ENCODE measurements at regions not wholly inside any gene's neighbourhood (a gene's known extent, or its start where the extent isn't known, plus 50 kb on each side); places are given as distances from the start of the nearest gene placed in this dataset.

- peaks cover 2% of the 10 kb centered on the region for H3K9me3 ChIP-seq
- no peaks in the 10 kb centered on the region for H3K36me3 ChIP-seq (ENCODE audit: control insufficient read depth in 2 of 2, extremely low read depth in 1 of 2, insufficient read depth in 1 of 2, low read length in 1 of 2)
- H3K4me1 ChIP-seq (ENCODE audit: control insufficient read depth in 1 of 2, extremely low read depth in 1 of 2, insufficient read depth in 2 of 2, low read length in 2 of 2), result no peaks in the 10 kb centered on the region
- H3K27me3 Mint-ChIP-seq, result peaks cover 0 to 16% of the 10 kb centered on the region in 2 donors
- H3K27ac ChIP-seq (ENCODE audit: low read length), result no peak overlapping the region
- DNase-seq, result no peak
- no peaks in the 10 kb centered on the region for H3K36me3 Mint-ChIP-seq
- H3K4me3 Mint-ChIP-seq, result no peak overlapping the region
- no peak overlapping the region for H3K27ac Mint-ChIP-seq
- peaks cover 8 to 13% (median 9%) of the 10 kb centered on the region in 3 donors for H3K9me3 Mint-ChIP-seq
- H3K4me1 Mint-ChIP-seq, result no peaks in the 10 kb centered on the region
- ChIA-PET POLR2A (no interaction called here), CTCF (no interaction called here)
- H3K27me3 ChIP-seq (replicated peaks in 1 of 2; ENCODE audit: control insufficient read depth in 2 of 2, extremely low read depth in 1 of 2, insufficient read depth in 2 of 2, low read length in 1 of 2), result no peaks in the 10 kb centered on the region
- 76% methylated on average over 2 of the region's 3 CpGs for WGBS (ENCODE audit: insufficient coverage)
- no peak overlapping the region for H3K4me3 ChIP-seq (ENCODE audit: control insufficient read depth in 1 of 2, extremely low read depth in 1 of 2, low read length in 1 of 2)
- ATAC-seq (replicated peaks in 1 of 4), result no peak
These were observed 152.4 kb upstream of the SERPINE2 start for GRCh38 chr2:224191465-224191864.

GRCh38 chr2:224190936-224191270, 151.8 kb upstream of the SERPINE2 start:
- Histone ChIP-seq H3K9me3 (peaks cover 2% of the 10 kb centered on the region), H3K4me3 (ENCODE audit: control insufficient read depth in 1 of 2, extremely low read depth in 1 of 2, low read length in 1 of 2) (no peak overlapping the region), H3K27ac (ENCODE audit: low read length) (no peak overlapping the region), H3K36me3 (ENCODE audit: control insufficient read depth in 2 of 2, extremely low read depth in 1 of 2, insufficient read depth in 1 of 2, low read length in 1 of 2) (no peaks in the 10 kb centered on the region), H3K27me3 (replicated peaks in 1 of 2; ENCODE audit: control insufficient read depth in 2 of 2, extremely low read depth in 1 of 2, insufficient read depth in 2 of 2, low read length in 1 of 2) (no peaks in the 10 kb centered on the region), H3K4me1 (ENCODE audit: control insufficient read depth in 1 of 2, extremely low read depth in 1 of 2, insufficient read depth in 2 of 2, low read length in 2 of 2) (no peaks in the 10 kb centered on the region)
- Mint-ChIP-seq H3K4me3 (no peak overlapping the region), H3K27ac (no peak overlapping the region), H3K4me1 (no peaks in the 10 kb centered on the region), H3K27me3 (peaks cover 2 to 15% of the 10 kb centered on the region in 2 donors), H3K9me3 (peaks cover 8 to 13% (median 9%) of the 10 kb centered on the region in 3 donors), H3K36me3 (no peaks in the 10 kb centered on the region)
- DNase-seq (no peak), ATAC-seq (replicated peaks in 1 of 4) (no peak)
- 80% methylated on average over 1 of the region's 2 CpGs for WGBS (ENCODE audit: insufficient coverage)
- ChIA-PET CTCF (no interaction called here), POLR2A (no interaction called here)

GRCh38 chr2:224190234-224190935, 151.3 kb upstream of the SERPINE2 start:
- Histone ChIP-seq H3K27me3 (replicated peaks in 1 of 2; ENCODE audit: control insufficient read depth in 2 of 2, extremely low read depth in 1 of 2, insufficient read depth in 2 of 2, low read length in 1 of 2) (no peaks in the 10 kb centered on the region), H3K36me3 (ENCODE audit: control insufficient read depth in 2 of 2, extremely low read depth in 1 of 2, insufficient read depth in 1 of 2, low read length in 1 of 2) (no peaks in the 10 kb centered on the region), H3K27ac (ENCODE audit: low read length) (no peak overlapping the region), H3K4me3 (ENCODE audit: control insufficient read depth in 1 of 2, extremely low read depth in 1 of 2, low read length in 1 of 2) (no peak overlapping the region), H3K9me3 (peaks cover 2% of the 10 kb centered on the region), H3K4me1 (ENCODE audit: control insufficient read depth in 1 of 2, extremely low read depth in 1 of 2, insufficient read depth in 2 of 2, low read length in 2 of 2) (no peaks in the 10 kb centered on the region)
- no peak for ATAC-seq (replicated peaks in 1 of 4)
- no peak overlapping the region for H3K27ac Mint-ChIP-seq
- DNase-seq, result no peak
- no peaks in the 10 kb centered on the region for H3K4me1 Mint-ChIP-seq
- peaks cover 2 to 14% of the 10 kb centered on the region in 2 donors for H3K27me3 Mint-ChIP-seq
- WGBS (ENCODE audit: insufficient coverage), result 92% methylated on average over 2 of the region's 2 CpGs
- H3K4me3 Mint-ChIP-seq, result no peak overlapping the region
- H3K9me3 Mint-ChIP-seq, result peaks cover 5 to 13% (median 9%) of the 10 kb centered on the region in 3 donors
- H3K36me3 Mint-ChIP-seq, result no peaks in the 10 kb centered on the region
- CTCF ChIA-PET, result no interaction called here
- POLR2A ChIA-PET, result no interaction called here

- no peak overlapping the region for H3K4me3 ChIP-seq (ENCODE audit: control insufficient read depth in 1 of 2, extremely low read depth in 1 of 2, low read length in 1 of 2)
- Mint-ChIP-seq H3K27me3 (peaks cover 2 to 6% of the 10 kb centered on the region in 2 donors), H3K27ac (no peak overlapping the region), H3K4me1 (no peaks in the 10 kb centered on the region), H3K9me3 (peaks cover 0 to 5% (median 0%) of the 10 kb centered on the region in 3 donors), H3K36me3 (no peaks in the 10 kb centered on the region), H3K4me3 (no peak overlapping the region)
- H3K36me3 ChIP-seq (ENCODE audit: control insufficient read depth in 2 of 2, extremely low read depth in 1 of 2, insufficient read depth in 1 of 2, low read length in 1 of 2), result no peaks in the 10 kb centered on the region
- H3K27me3 ChIP-seq (replicated peaks in 1 of 2; ENCODE audit: control insufficient read depth in 2 of 2, extremely low read depth in 1 of 2, insufficient read depth in 2 of 2, low read length in 1 of 2), result no peaks in the 10 kb centered on the region
- ATAC-seq (replicated peaks in 1 of 4) (no peak), DNase-seq (no peak)
- CTCF ChIA-PET, result no interaction called here
- WGBS (ENCODE audit: insufficient coverage), result no CpG with 5 or more reads among the region's 1 CpG
- H3K9me3 ChIP-seq, result no peaks in the 10 kb centered on the region
- H3K27ac ChIP-seq (ENCODE audit: low read length), result no peak overlapping the region
- no peaks in the 10 kb centered on the region for H3K4me1 ChIP-seq (ENCODE audit: control insufficient read depth in 1 of 2, extremely low read depth in 1 of 2, insufficient read depth in 2 of 2, low read length in 2 of 2)
- POLR2A ChIA-PET, result no interaction called here
These were observed 148.1 kb upstream of the SERPINE2 start for GRCh38 chr2:224187220-224187619.

GRCh38 chr2:224185023-224185601, 146.0 kb upstream of the SERPINE2 start:
- DNase-seq, result no peak
- Mint-ChIP-seq H3K27me3 (peaks cover 2 to 15% of the 10 kb centered on the region in 2 donors), H3K9me3 (peaks cover 0 to 5% (median 0%) of the 10 kb centered on the region in 3 donors), H3K27ac (no peak overlapping the region), H3K4me3 (no peak overlapping the region), H3K36me3 (no peaks in the 10 kb centered on the region), H3K4me1 (no peaks in the 10 kb centered on the region)
- no peaks in the 10 kb centered on the region for H3K4me1 ChIP-seq (ENCODE audit: control insufficient read depth in 1 of 2, extremely low read depth in 1 of 2, insufficient read depth in 2 of 2, low read length in 2 of 2)
- WGBS (ENCODE audit: insufficient coverage), result no CpG with 5 or more reads among the region's 4 CpGs
- H3K4me3 ChIP-seq (ENCODE audit: control insufficient read depth in 1 of 2, extremely low read depth in 1 of 2, low read length in 1 of 2), result no peak overlapping the region
- no peak for ATAC-seq (replicated peaks in 1 of 4)
- H3K27me3 ChIP-seq (replicated peaks in 1 of 2; ENCODE audit: control insufficient read depth in 2 of 2, extremely low read depth in 1 of 2, insufficient read depth in 2 of 2, low read length in 1 of 2), result no peaks in the 10 kb centered on the region
- no peaks in the 10 kb centered on the region for H3K36me3 ChIP-seq (ENCODE audit: control insufficient read depth in 2 of 2, extremely low read depth in 1 of 2, insufficient read depth in 1 of 2, low read length in 1 of 2)
- H3K27ac ChIP-seq (ENCODE audit: low read length), result no peak overlapping the region
- CTCF ChIA-PET, result no interaction called here
- H3K9me3 ChIP-seq, result no peaks in the 10 kb centered on the region
- POLR2A ChIA-PET, result interaction anchor here in 1 of 2 donors (0.7 kb wide), 1 partner anchor 18 kb away, joined by 3 read pairs; no protein-coding TSS in a partner anchor

GRCh38 chr2:224183086-224183485, 144.0 kb upstream of the SERPINE2 start:
- Histone ChIP-seq H3K4me1 (ENCODE audit: control insufficient read depth in 1 of 2, extremely low read depth in 1 of 2, insufficient read depth in 2 of 2, low read length in 2 of 2) (no peaks in the 10 kb centered on the region), H3K36me3 (ENCODE audit: control insufficient read depth in 2 of 2, extremely low read depth in 1 of 2, insufficient read depth in 1 of 2, low read length in 1 of 2) (no peaks in the 10 kb centered on the region), H3K4me3 (ENCODE audit: control insufficient read depth in 1 of 2, extremely low read depth in 1 of 2, low read length in 1 of 2) (no peak overlapping the region), H3K27ac (ENCODE audit: low read length) (no peak overlapping the region), H3K9me3 (no peaks in the 10 kb centered on the region), H3K27me3 (replicated peaks in 1 of 2; ENCODE audit: control insufficient read depth in 2 of 2, extremely low read depth in 1 of 2, insufficient read depth in 2 of 2, low read length in 1 of 2) (no peaks in the 10 kb centered on the region)
- ChIA-PET POLR2A (no interaction called here), CTCF (no interaction called here)
- DNase-seq (no peak), ATAC-seq (replicated peaks in 1 of 4) (no peak)
- peaks cover 0 to 5% (median 0%) of the 10 kb centered on the region in 3 donors for H3K9me3 Mint-ChIP-seq
- peaks cover 2 to 11% of the 10 kb centered on the region in 2 donors for H3K27me3 Mint-ChIP-seq
- WGBS (ENCODE audit: insufficient coverage), result no CpG with 5 or more reads among the region's 3 CpGs
- H3K36me3 Mint-ChIP-seq, result no peaks in the 10 kb centered on the region
- H3K4me3 Mint-ChIP-seq, result no peak overlapping the region
- no peaks in the 10 kb centered on the region for H3K4me1 Mint-ChIP-seq
- H3K27ac Mint-ChIP-seq, result no peak overlapping the region

Data from T-cell (primary cell).